ENCODE measurements at regions not wholly inside any gene's neighbourhood (a gene's known extent, or its start where the extent isn't known, plus 50 kb on each side); places are given as distances from the start of the nearest gene placed in this dataset.
"Not testable (repeated sequence)": the region's sequence is repeated elsewhere in the genome, so short reads cannot be mapped to it uniquely, and the experiment has no call there.

- in situ Hi-C loops (cut with HindIII; ENCODE audit: low sequenced_read_pairs): no loop called here
- DNase-seq (ENCODE audit: low spot score): no peak
Measured at GRCh38 chr6:120304223-120304622, 954.7 kb upstream of the MAN1A1 start.

- no peak for DNase-seq (ENCODE audit: low spot score)
- in situ Hi-C loops (cut with HindIII; ENCODE audit: low sequenced_read_pairs): no loop called here
Measured at GRCh38 chr6:120303527-120303926, 954.0 kb upstream of the MAN1A1 start.

- DNase-seq (ENCODE audit: low spot score): no peak
- in situ Hi-C loops (cut with HindIII; ENCODE audit: low sequenced_read_pairs): no loop called here
Measured at GRCh38 chr6:120302041-120302440, 952.5 kb upstream of the MAN1A1 start.

- in situ Hi-C loops (cut with HindIII; ENCODE audit: low sequenced_read_pairs): no loop called here
- DNase-seq (ENCODE audit: low spot score): no peak
Measured at GRCh38 chr6:120290964-120291363, 941.4 kb upstream of the MAN1A1 start.

- no peak for DNase-seq (ENCODE audit: low spot score)
- in situ Hi-C loops (cut with HindIII; ENCODE audit: low sequenced_read_pairs): no loop called here
Measured at GRCh38 chr6:120282005-120282404, 932.4 kb upstream of the MAN1A1 start.

GRCh38 chr6:120279466-120280167, 930.1 kb upstream of the MAN1A1 start:
- no peak for DNase-seq (ENCODE audit: low spot score)
- in situ Hi-C loops (cut with HindIII; ENCODE audit: low sequenced_read_pairs): no loop called here

- in situ Hi-C loops (cut with HindIII; ENCODE audit: low sequenced_read_pairs): no loop called here
- DNase-seq (ENCODE audit: low spot score): no peak
Measured at GRCh38 chr6:120278689-120279396, 929.3 kb upstream of the MAN1A1 start.

- in situ Hi-C loops (cut with HindIII; ENCODE audit: low sequenced_read_pairs): no loop called here
- DNase-seq (ENCODE audit: low spot score): no peak
Measured at GRCh38 chr6:120274547-120274946, 925.0 kb upstream of the MAN1A1 start.

- in situ Hi-C loops (cut with HindIII; ENCODE audit: low sequenced_read_pairs): no loop called here
- DNase-seq (ENCODE audit: low spot score): no peak
Measured at GRCh38 chr6:120273411-120273810, 923.9 kb upstream of the MAN1A1 start.

GRCh38 chr6:120272038-120272437, 922.5 kb upstream of the MAN1A1 start:
- no peak for DNase-seq (ENCODE audit: low spot score)
- in situ Hi-C loops (cut with HindIII; ENCODE audit: low sequenced_read_pairs): no loop called here

GRCh38 chr6:120268256-120268655, 918.7 kb upstream of the MAN1A1 start:
- DNase-seq (ENCODE audit: low spot score); in situ Hi-C loops (cut with HindIII; ENCODE audit: low sequenced_read_pairs): not testable (repeated sequence)

- in situ Hi-C loops (cut with HindIII; ENCODE audit: low sequenced_read_pairs): no loop called here
- no peak for DNase-seq (ENCODE audit: low spot score)
Measured at GRCh38 chr6:120262354-120262753, 912.8 kb upstream of the MAN1A1 start.

GRCh38 chr6:120260636-120261035, 911.1 kb upstream of the MAN1A1 start:
- in situ Hi-C loops (cut with HindIII; ENCODE audit: low sequenced_read_pairs): no loop called here
- no peak for DNase-seq (ENCODE audit: low spot score)

GRCh38 chr6:120254651-120255050, 905.1 kb upstream of the MAN1A1 start:
- DNase-seq (ENCODE audit: low spot score): no peak
- in situ Hi-C loops (cut with HindIII; ENCODE audit: low sequenced_read_pairs): no loop called here

GRCh38 chr6:120248451-120248850, 898.9 kb upstream of the MAN1A1 start:
- in situ Hi-C loops (cut with HindIII; ENCODE audit: low sequenced_read_pairs): no loop called here
- DNase-seq (ENCODE audit: low spot score): no peak

- DNase-seq (ENCODE audit: low spot score): no peak
- in situ Hi-C loops (cut with HindIII; ENCODE audit: low sequenced_read_pairs): no loop called here
Measured at GRCh38 chr6:120237221-120237620, 887.7 kb upstream of the MAN1A1 start.

GRCh38 chr6:120230008-120230407, 880.4 kb upstream of the MAN1A1 start:
- in situ Hi-C loops (cut with HindIII; ENCODE audit: low sequenced_read_pairs): no loop called here
- no peak for DNase-seq (ENCODE audit: low spot score)

- DNase-seq (ENCODE audit: low spot score): no peak
- in situ Hi-C loops (cut with HindIII; ENCODE audit: low sequenced_read_pairs): no loop called here
Measured at GRCh38 chr6:120228297-120228696, 878.7 kb upstream of the MAN1A1 start.

- in situ Hi-C loops (cut with HindIII; ENCODE audit: low sequenced_read_pairs): no loop called here
- DNase-seq (ENCODE audit: low spot score): no peak
Measured at GRCh38 chr6:120219339-120219738, 869.8 kb upstream of the MAN1A1 start.

GRCh38 chr6:120214088-120214499, 864.5 kb upstream of the MAN1A1 start:
- in situ Hi-C loops (cut with HindIII; ENCODE audit: low sequenced_read_pairs): no loop called here
- DNase-seq (ENCODE audit: low spot score): no peak

All from G401 (cell line).